ENCODE measurements at regions not wholly inside any gene's neighbourhood (a gene's known extent, or its start where the extent isn't known, plus 50 kb on each side); places are given as distances from the start of the nearest gene placed in this dataset.

DNA sequence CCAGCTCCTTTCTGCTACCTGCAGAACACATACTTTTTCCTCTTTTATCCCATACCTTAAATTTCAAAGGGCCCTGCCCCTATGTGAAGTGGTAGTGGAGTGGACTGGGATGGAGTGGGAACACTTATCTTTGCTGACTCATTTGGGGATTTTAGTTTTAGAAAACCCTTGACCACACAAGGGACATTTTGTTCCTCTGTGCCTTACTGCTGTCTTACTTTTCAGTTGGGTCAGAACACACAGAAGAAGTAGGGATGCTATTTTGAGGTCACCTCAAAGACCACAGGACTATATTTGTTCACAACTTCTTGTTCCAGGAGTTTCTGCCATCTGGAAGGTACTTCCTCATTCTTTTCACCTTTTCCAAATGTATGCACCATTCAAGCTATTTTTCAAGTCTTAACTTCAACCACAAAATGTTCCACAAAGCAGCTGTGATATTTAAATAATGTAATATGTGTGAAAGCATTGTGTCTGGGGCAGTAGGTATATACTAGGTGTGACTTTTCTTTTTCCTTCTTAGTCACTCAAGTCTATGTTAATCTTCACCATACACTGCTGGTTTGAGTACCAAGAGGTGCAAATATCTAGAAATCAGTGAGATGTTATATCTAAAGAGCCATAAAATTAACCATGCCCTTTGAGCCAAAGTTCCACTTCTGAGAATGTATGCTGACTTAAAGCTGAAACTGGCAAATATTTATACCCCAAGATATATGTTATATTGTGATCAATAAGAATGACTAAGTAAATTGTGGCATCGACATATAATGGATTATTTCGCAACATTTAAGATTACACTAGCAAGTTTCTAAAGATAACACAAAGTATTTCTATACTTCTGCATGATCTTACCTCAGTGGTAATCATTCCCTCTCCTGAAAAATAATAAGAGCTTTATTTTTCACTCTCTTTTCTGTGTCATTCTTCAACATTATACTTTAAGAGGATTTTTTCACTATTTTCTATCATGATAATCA is 308.5 kb downstream of the MRPL39 start:
- Histone ChIP-seq H2AFZ (no peak overlapping the region), H3K79me2 (ENCODE audit: insufficient read depth) (no peaks in the 10 kb centered on the region), H3K27me3 (replicated peaks; ENCODE audit: insufficient read depth) (no peaks in the 10 kb centered on the region), H3K4me1 (ENCODE audit: insufficient read depth) (no peaks in the 10 kb centered on the region), H3F3A (ENCODE audit: insufficient read depth) (no peaks in the 10 kb centered on the region), H3K4me2 (ENCODE audit: unreplicated experiment) (no peak overlapping the region), H3K9me2 (ENCODE audit: insufficient read depth) (0 out of 2 replicates have a peak, but pooled peaks cover 4% of the 10 kb centered on the region), H3K4me3 (no peak overlapping the region), H4K20me1 (ENCODE audit: insufficient read depth) (no peaks in the 10 kb centered on the region), H3K9me3 (ENCODE audit: low read depth) (no peaks in the 10 kb centered on the region), H3K27ac (no peak overlapping the region), H3K9ac (no peak overlapping the region), H3K36me3 (ENCODE audit: low read depth) (no peaks in the 10 kb centered on the region)
- TF ChIP-seq EZH2phosphoT487 (IDR thresholded peaks at IDR 0.05; ENCODE audit: insufficient read depth, low read depth), result no peak
- no peak for TF ChIP-seq EZH2 (IDR thresholded peaks at IDR 0.05; ENCODE audit: insufficient read depth, poor library complexity, severe bottlenecking)
- no peak for DNase-seq
- 62 to 71% methylated on average over 2 of the region's 2 CpGs for WGBS, 2 experiments (ENCODE audit: low coverage in 1 of 2, low lambda C conversion rate in 2 of 2, missing lambda C conversion rate in 2 of 2)
- in situ Hi-C loops (cut with MboI), result no loop called here

DNA sequence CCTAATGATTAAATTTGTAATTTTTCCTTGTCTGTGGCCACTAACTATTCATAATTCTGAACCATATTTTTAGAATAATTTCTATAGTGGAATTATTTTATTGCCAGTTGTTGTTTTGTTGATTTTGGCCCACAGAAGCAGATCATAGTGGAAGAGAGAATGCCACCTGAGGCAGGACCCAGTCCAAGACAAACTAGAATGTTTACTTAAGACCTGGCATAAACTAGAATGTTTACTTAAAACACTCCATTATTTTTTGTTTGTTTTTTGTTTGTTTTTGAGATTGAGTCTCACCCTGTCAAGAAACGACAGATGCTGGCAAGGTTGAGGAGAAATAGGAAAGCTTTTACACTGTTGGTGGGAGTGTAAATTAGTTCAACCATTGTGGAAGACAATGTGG is 310.2 kb downstream of the MRPL39 start:
- H3K79me2 ChIP-seq (ENCODE audit: insufficient read depth), result no peaks in the 10 kb centered on the region
- TF ChIP-seq EZH2phosphoT487 (IDR thresholded peaks at IDR 0.05; ENCODE audit: insufficient read depth, low read depth), result no peak
- no peak for TF ChIP-seq EZH2 (IDR thresholded peaks at IDR 0.05; ENCODE audit: insufficient read depth, poor library complexity, severe bottlenecking)
- H3F3A ChIP-seq (ENCODE audit: insufficient read depth), result no peaks in the 10 kb centered on the region
- no peak overlapping the region for H2AFZ ChIP-seq
- DNase-seq, result no peak
- H3K9me2 ChIP-seq (ENCODE audit: insufficient read depth), result 0 out of 2 replicates have a peak, but pooled peaks cover 4% of the 10 kb centered on the region
- H3K4me3 ChIP-seq, result no peak overlapping the region
- H3K27ac ChIP-seq, result no peak overlapping the region
- H3K27me3 ChIP-seq (replicated peaks; ENCODE audit: insufficient read depth), result no peaks in the 10 kb centered on the region
- H4K20me1 ChIP-seq (ENCODE audit: insufficient read depth), result no peaks in the 10 kb centered on the region
- H3K4me1 ChIP-seq (ENCODE audit: insufficient read depth), result no peaks in the 10 kb centered on the region
- no peaks in the 10 kb centered on the region for H3K36me3 ChIP-seq (ENCODE audit: low read depth)
- no peak overlapping the region for H3K4me2 ChIP-seq (ENCODE audit: unreplicated experiment)
- WGBS, 2 experiments (ENCODE audit: low coverage in 1 of 2, low lambda C conversion rate in 2 of 2, missing lambda C conversion rate in 2 of 2), result 31 to 45% methylated on average over 1 of the region's 1 CpG
- in situ Hi-C loops (cut with MboI), result no loop called here
- no peaks in the 10 kb centered on the region for H3K9me3 ChIP-seq (ENCODE audit: low read depth)
- no peak overlapping the region for H3K9ac ChIP-seq

DNA sequence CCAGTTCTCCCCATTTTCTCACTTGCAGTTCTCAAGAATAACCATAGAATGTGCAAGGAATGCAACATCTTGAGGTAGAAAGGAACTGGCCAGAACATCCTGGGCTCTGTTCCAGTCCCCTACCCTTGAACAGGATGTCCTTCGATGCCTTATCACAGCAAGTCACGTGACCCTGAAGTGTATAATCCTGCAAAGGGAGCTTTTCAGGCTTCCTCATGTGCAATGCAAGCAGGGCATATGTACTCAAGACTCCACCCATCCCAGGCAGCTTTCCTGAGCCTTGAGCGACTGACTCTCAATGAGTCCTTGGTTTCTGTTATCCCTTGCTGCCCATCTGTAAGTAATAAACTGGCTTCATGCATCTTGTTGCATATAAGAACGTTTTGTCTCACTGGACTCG is 311.0 kb downstream of the MRPL39 start:
- no peaks in the 10 kb centered on the region for H3K4me1 ChIP-seq (ENCODE audit: insufficient read depth)
- DNase-seq, result no peak

DNA sequence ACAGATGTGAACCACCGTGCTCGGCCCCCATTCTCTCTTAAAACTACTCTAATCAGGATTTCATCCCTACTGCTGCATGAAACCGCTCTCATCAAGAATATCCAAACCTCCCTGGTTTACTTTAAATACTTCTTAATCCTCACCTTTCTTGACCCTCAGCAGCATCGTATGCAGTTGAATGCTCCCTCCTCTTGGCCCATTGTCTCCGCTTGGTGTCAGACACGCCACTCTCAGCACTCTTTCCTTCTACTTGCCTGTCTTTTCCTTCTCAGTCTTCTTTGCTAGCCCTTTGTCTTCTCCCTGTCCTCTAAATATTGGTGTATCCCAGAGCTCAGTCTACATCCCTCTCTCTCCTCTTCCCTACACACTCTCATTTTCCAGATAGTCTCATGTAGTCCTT is 314.9 kb downstream of the MRPL39 start:
- Histone ChIP-seq H3K4me1 (ENCODE audit: insufficient read depth) (no peaks in the 10 kb centered on the region), H3K9ac (no peak overlapping the region), H4K20me1 (ENCODE audit: insufficient read depth) (no peaks in the 10 kb centered on the region), H3K9me3 (ENCODE audit: low read depth) (no peaks in the 10 kb centered on the region), H3F3A (ENCODE audit: insufficient read depth) (no peaks in the 10 kb centered on the region), H3K36me3 (ENCODE audit: low read depth) (no peaks in the 10 kb centered on the region), H3K27me3 (replicated peaks; ENCODE audit: insufficient read depth) (no peaks in the 10 kb centered on the region), H3K27ac (no peak overlapping the region), H3K4me2 (ENCODE audit: unreplicated experiment) (no peak overlapping the region), H3K4me3 (no peak overlapping the region), H3K9me2 (ENCODE audit: insufficient read depth) (no peaks in the 10 kb centered on the region), H2AFZ (no peak overlapping the region), H3K79me2 (ENCODE audit: insufficient read depth) (no peaks in the 10 kb centered on the region)
- no peak for TF ChIP-seq EZH2phosphoT487 (IDR thresholded peaks at IDR 0.05; ENCODE audit: insufficient read depth, low read depth)
- no peak for TF ChIP-seq EZH2 (IDR thresholded peaks at IDR 0.05; ENCODE audit: insufficient read depth, poor library complexity, severe bottlenecking)
- in situ Hi-C loops (cut with MboI), result no loop called here
- WGBS, 2 experiments (ENCODE audit: low coverage in 1 of 2, low lambda C conversion rate in 2 of 2, missing lambda C conversion rate in 2 of 2), result 58 to 66% methylated on average over 6 of the region's 6 CpGs
- DNase-seq, result no peak

More for the DNA sequence above, 311.0 kb downstream of the MRPL39 start:
- in situ Hi-C loops (cut with MboI), result no loop called here
- Histone ChIP-seq H2AFZ (no peak overlapping the region), H3K36me3 (ENCODE audit: low read depth) (no peaks in the 10 kb centered on the region), H3K79me2 (ENCODE audit: insufficient read depth) (no peaks in the 10 kb centered on the region), H4K20me1 (ENCODE audit: insufficient read depth) (no peaks in the 10 kb centered on the region), H3K4me3 (no peak overlapping the region), H3K9me2 (ENCODE audit: insufficient read depth) (0 out of 2 replicates have a peak, but pooled peaks cover 4% of the 10 kb centered on the region), H3K9ac (no peak overlapping the region), H3K27me3 (replicated peaks; ENCODE audit: insufficient read depth) (no peaks in the 10 kb centered on the region), H3F3A (ENCODE audit: insufficient read depth) (no peaks in the 10 kb centered on the region), H3K4me2 (ENCODE audit: unreplicated experiment) (no peak overlapping the region), H3K27ac (no peak overlapping the region), H3K9me3 (ENCODE audit: low read depth) (no peaks in the 10 kb centered on the region)
- 34 to 35% methylated on average over 5 of the region's 5 CpGs for WGBS, 2 experiments (ENCODE audit: low coverage in 1 of 2, low lambda C conversion rate in 2 of 2, missing lambda C conversion rate in 2 of 2)
- TF ChIP-seq EZH2 (IDR thresholded peaks at IDR 0.05; ENCODE audit: insufficient read depth, poor library complexity, severe bottlenecking), result no peak
- no peak for TF ChIP-seq EZH2phosphoT487 (IDR thresholded peaks at IDR 0.05; ENCODE audit: insufficient read depth, low read depth)

All from GM23248 (cell line).